HepG2 (cell line): ENCODE measurements at regions not wholly inside any gene's neighbourhood (a gene's known extent, or its start where the extent isn't known, plus 50 kb on each side); places are given as distances from the start of the nearest gene placed in this dataset.

Experiments used
- ATAC-seq: fragments of 200-7000 bp; cut with Tn5 transposase; 3 replicates; pipeline ENCODE4 v1.9.1; 2020; ENCODE audit warnings: mild to moderate bottlenecking, moderate library complexity
- BruUV-seq: library from RNA; stranded (reverse); fragments of 400-500 nt; replicated peaks from 2 replicates; lab custom pipeline; 2021; lab: Mats Ljungman, UMichigan
- CTCF ChIA-PET: fragments of 300-600 bp; formaldehyde crosslinking; extraction: SDS; loops from one replicate; lab custom pipeline; 2021; ENCODE audit warnings: low total read pairs, inconsistent platforms, low intra/inter-chr PET ratio; lab: Yijun Ruan, JAX
- POLR2A ChIA-PET: fragments of 350-600 bp; sonication (Branson Sonifier 250); formaldehyde crosslinking; loops from one replicate; lab custom pipeline; 2020; ENCODE audit warnings: antibody characterized with exemption, inconsistent platforms; lab: Yijun Ruan, JAX
- DNase-seq: peaks from one replicate; pipeline ENCODE4 v3.0.0-alpha.2; 2015; ENCODE audit warnings: low spot score
- FAIRE-seq: peaks from 3 replicates; lab custom pipeline; 2011; peaks lifted over from hg19 to GRCh38; lab: Jason Lieb, UNC
- H2AFZ ChIP-seq: one replicate; pipeline ENCODE4 v1.6.1; 2011; ENCODE audit warnings: low read length, inconsistent platforms
- H3K27ac ChIP-seq: fragments of 300-600 bp; 3 replicates; pipeline ENCODE4 v1.8.0; 2011; ENCODE audit warnings: mixed run types, mild to moderate bottlenecking, mixed read lengths, low read length, inconsistent platforms; ENCODE audit not compliant: insufficient read depth; ENCODE audit errors: extremely low read length
- H3K27me3 ChIP-seq, 2 experiments: fragments of 200-600 bp in 1 of 2; 2 replicates in 1 of 2; 3 replicates in 1 of 2; pipeline versions ENCODE4 v1.6.0 to v1.8.0; 2011; ENCODE audit warnings: low read length in 2 of 2, mild to moderate bottlenecking in 2 of 2, moderate library complexity in 2 of 2, inconsistent platforms in 1 of 2; ENCODE audit not compliant: insufficient read depth in 2 of 2, control insufficient read depth in 1 of 2
- H3K36me3 ChIP-seq, 2 experiments: fragments of 200-600 bp in 1 of 2; replicated peaks in 1 of 2; 2 replicates in 1 of 2; 3 replicates in 1 of 2; pipeline versions ENCODE4 v1.5.1 to v1.8.0; 2011; ENCODE audit warnings: low read length in 2 of 2, inconsistent platforms in 1 of 2; ENCODE audit not compliant: insufficient read depth in 2 of 2, control insufficient read depth in 1 of 2
- H3K4me1 ChIP-seq: 2 replicates; pipeline ENCODE4 v1.5.1; 2012; ENCODE audit warnings: low read length, inconsistent platforms; ENCODE audit not compliant: insufficient read depth
- H3K4me2 ChIP-seq: 2 replicates; pipeline ENCODE4 v1.6.0; 2011; ENCODE audit warnings: low read depth, low read length, inconsistent platforms
- H3K4me3 ChIP-seq, 3 experiments: fragments of 200-600 bp in 1 of 3; sonication (generic), shearing (Covaris generic) in 1 of 3; replicated peaks in 1 of 3; 2 replicates each; pipeline ENCODE4 v1.5.1; 2011 to 2016; ENCODE audit warnings: low read length in 3 of 3, inconsistent platforms in 2 of 3, low read depth in 2 of 3, mild to moderate bottlenecking in 2 of 3, control low read depth in 1 of 3, mixed read lengths in 1 of 3; ENCODE audit not compliant: insufficient read depth in 1 of 3
- H3K79me2 ChIP-seq: one replicate; pipeline ENCODE4 v1.6.1; 2011; ENCODE audit warnings: low read length, inconsistent platforms; ENCODE audit not compliant: insufficient read depth
- H3K9ac ChIP-seq: 2 replicates; pipeline ENCODE4 v1.6.0; 2011; ENCODE audit warnings: mild to moderate bottlenecking, low read depth, low read length, inconsistent platforms; ENCODE audit not compliant: insufficient read depth
- H3K9me3 ChIP-seq: 2 replicates; pipeline ENCODE4 v1.5.1; 2012; ENCODE audit warnings: mild to moderate bottlenecking, low read length
- H4K20me1 ChIP-seq: 2 replicates; pipeline ENCODE4 v1.6.0; 2011; ENCODE audit warnings: inconsistent platforms, mild to moderate bottlenecking, low read length, moderate library complexity; ENCODE audit not compliant: insufficient read depth
- ARID2 ChIP-seq: sonication (generic); formaldehyde crosslinking; IDR thresholded peaks from 2 replicates; pipeline ENCODE4 v1.8.1; 2022; ENCODE audit warnings: mild to moderate bottlenecking, missing genetic modification reagents, borderline replicate concordance
- CENPT ChIP-seq: sonication (generic); formaldehyde crosslinking; IDR thresholded peaks from 2 replicates; pipeline ENCODE4 v1.8.0; 2022; ENCODE audit warnings: low read depth, mild to moderate bottlenecking, moderate library complexity, missing genetic modification reagents
- ETV6 ChIP-seq: sonication (generic); formaldehyde crosslinking; conservative IDR thresholded peaks from 2 replicates; pipeline ENCODE4 v1.4.0; 2020; ENCODE audit warnings: missing genetic modification reagents
- GATA4 ChIP-seq: sonication (generic); IDR thresholded peaks from 2 replicates; pipeline ENCODE4 v1.6.1; 2016; ENCODE audit warnings: antibody characterized with exemption, low read depth, borderline replicate concordance
- GATAD2A ChIP-seq: IDR thresholded peaks from 2 replicates; pipeline ENCODE4 v1.6.1; 2016
- HIVEP1 ChIP-seq: sonication (generic); formaldehyde crosslinking; IDR thresholded peaks from 2 replicates; pipeline ENCODE4 v1.4.0; 2020; ENCODE audit warnings: mild to moderate bottlenecking, missing genetic modification reagents
- NCOA1 ChIP-seq: sonication (generic); formaldehyde crosslinking; IDR thresholded peaks from 2 replicates; pipeline ENCODE4 v1.9.0; 2021; ENCODE audit warnings: missing genetic modification reagents
- PITX1 ChIP-seq: sonication (generic); formaldehyde crosslinking; IDR thresholded peaks from 2 replicates; pipeline ENCODE4 v1.5.1; 2020; ENCODE audit warnings: mild to moderate bottlenecking, missing genetic modification reagents
- SMAD1 ChIP-seq: sonication (generic); formaldehyde crosslinking; IDR thresholded peaks from 2 replicates; pipeline ENCODE4 v1.4.0; 2020; ENCODE audit warnings: missing genetic modification reagents, low read depth, mild to moderate bottlenecking, borderline replicate concordance
- TEAD2 ChIP-seq: sonication (generic); formaldehyde crosslinking; IDR thresholded peaks from 2 replicates; pipeline ENCODE4 v1.9.0; 2021; ENCODE audit warnings: missing genetic modification reagents
- ZNF18 ChIP-seq: sonication (generic); formaldehyde crosslinking; IDR thresholded peaks from 2 replicates; pipeline ENCODE4 v1.8.0; 2022; ENCODE audit warnings: mild to moderate bottlenecking, missing genetic modification reagents; ENCODE audit not compliant: insufficient replicate concordance
- WGBS: methylation state at CpG from one replicate; pipeline ENCODE4 v1.1.6; 2017; ENCODE audit warnings: low lambda C conversion rate; 5-methylcytosine and 5-hydroxymethylcytosine counted together
- in situ Hi-C: cut with HindIII; loops from 2 replicates; pipeline ENCODE4 v1.10.0; 2017; ENCODE audit warnings: low pct_unique_long_range_greater_than_20kb; ENCODE audit not compliant: extremely low pct_ligation_motif_present
- intact Hi-C: fragments of 100-400 bp; cut with micrococcal nuclease; formaldehyde crosslinking; loops from one replicate; pipeline ENCODE4 v1.10.0; 2022; ENCODE audit not compliant: unreplicated experiment

DNA sequence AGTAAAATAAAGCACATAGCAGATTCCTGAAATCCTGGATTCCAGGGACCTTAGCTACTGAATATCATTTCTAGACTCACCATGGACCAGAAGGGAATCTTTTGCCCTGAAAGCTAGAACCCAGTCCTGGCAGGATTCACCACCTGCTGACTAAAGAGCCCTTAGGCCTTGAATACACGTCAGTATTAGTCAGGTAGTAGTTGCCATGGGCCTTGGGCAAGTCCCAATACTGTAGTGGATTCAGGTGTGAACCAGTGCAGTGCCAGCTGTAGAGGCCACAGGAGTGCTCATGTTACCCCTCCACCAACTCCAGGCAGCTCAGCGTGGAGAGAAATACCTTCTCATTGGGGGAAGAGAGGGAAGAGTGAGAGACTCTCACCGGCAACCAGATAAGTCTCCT lies 64.1 kb upstream of the UBQLN2 start:
- no peak overlapping the region for H3K4me2 ChIP-seq
- no peak overlapping the region for H3K9ac ChIP-seq
- no peaks in the 10 kb centered on the region for H4K20me1 ChIP-seq
- no peaks in the 10 kb centered on the region for H3K4me1 ChIP-seq
- no TSS peak for BruUV-seq
- no peaks in the 10 kb centered on the region for H3K27me3 ChIP-seq
- DNase-seq (no peak), ATAC-seq (no peak), FAIRE-seq (no peak)
- H3K27ac ChIP-seq, result no peak overlapping the region
- no peaks in the 10 kb centered on the region for H3K9me3 ChIP-seq
- ChIA-PET CTCF (no interaction called here), POLR2A (no interaction called here)
- WGBS, result 91% methylated on average over 1 of the region's 3 CpGs
- in situ Hi-C loops, result no loop called here
- no peak overlapping the region for H3K4me3 ChIP-seq
- no peaks in the 10 kb centered on the region for H3K79me2 ChIP-seq
- no peak overlapping the region for H2AFZ ChIP-seq
- TF ChIP-seq ETV6 (CRISPR knock-in tag) (no peak), HIVEP1 (CRISPR knock-in tag) (no peak), SMAD1 (CRISPR knock-in tag) (no peak), NCOA1 (CRISPR knock-in tag) (no peak), PITX1 (no peak), TEAD2 (CRISPR knock-in tag) (no peak), ZNF18 (CRISPR knock-in tag) (no peak), ARID2 (CRISPR knock-in tag) (no peak), CENPT (CRISPR knock-in tag) (no peak), GATA4 (no peak), GATAD2A (CRISPR knock-in tag) (no peak)
- no peaks in the 10 kb centered on the region for H3K36me3 ChIP-seq
- intact Hi-C loops, result no loop called here
